Coronary artery (tissue), 2 donors: ENCODE measurements at regions not wholly inside any gene's neighbourhood (a gene's known extent, or its start where the extent isn't known, plus 50 kb on each side); places are given as distances from the start of the nearest gene placed in this dataset.

Experiments used
- DNase-seq: peaks from one replicate; pipeline ENCODE4 v3.0.0-alpha.2; 2017; ENCODE audit warnings: low spot score
- H3K27ac ChIP-seq, 2 donors: fragments of 200-600 bp; sonication (generic); one replicate each; pipeline ENCODE4 v1.5.1; 2016 to 2019
- H3K4me3 ChIP-seq: fragments of 200-600 bp; sonication (generic); 2 replicates; pipeline ENCODE4 v1.5.1; 2016; ENCODE audit warnings: mild to moderate bottlenecking, moderate library complexity
- CTCF ChIP-seq: fragments of 200-600 bp; sonication (generic); IDR thresholded peaks from one replicate; pipeline ENCODE4 v1.5.1; 2019; ENCODE audit warnings: antibody characterized with exemption

GRCh38 chrX:110432091-110432905, 73.7 kb downstream of the RTL9 start:
- Histone ChIP-seq H3K4me3 (no peak overlapping the region), H3K27ac (no peak overlapping the region)
- TF ChIP-seq CTCF, result no peak
- DNase-seq, result no peak

- Histone ChIP-seq H3K27ac (no peak overlapping the region), H3K4me3 (no peak overlapping the region)
- no peak for TF ChIP-seq CTCF
- no peak for DNase-seq
Measured at GRCh38 chrX:110432906-110433215, 74.2 kb downstream of the RTL9 start.

- no peak for DNase-seq
- TF ChIP-seq CTCF, result no peak
Measured at GRCh38 chrX:110435196-110435595, 76.5 kb downstream of the RTL9 start.

GRCh38 chrX:110436523-110436922, 77.9 kb downstream of the RTL9 start:
- TF ChIP-seq CTCF, result no peak
- Histone ChIP-seq H3K27ac (no peak overlapping the region), H3K4me3 (no peak overlapping the region)
- DNase-seq, result no peak

More at GRCh38 chrX:110435196-110435595, 76.5 kb downstream of the RTL9 start:
- no peak overlapping the region for H3K4me3 ChIP-seq
- H3K27ac ChIP-seq, result no peak overlapping the region

- no peak for DNase-seq
- no peak for TF ChIP-seq CTCF
- H3K4me3 ChIP-seq, result no peak overlapping the region
- no peak overlapping the region for H3K27ac ChIP-seq
Measured at GRCh38 chrX:110437686-110438085, 79.0 kb downstream of the RTL9 start.

- H3K27ac ChIP-seq, result no peak overlapping the region
- no peak for DNase-seq
- H3K4me3 ChIP-seq, result no peak overlapping the region
- no peak for TF ChIP-seq CTCF
Measured at GRCh38 chrX:110440016-110440805, 81.6 kb downstream of the RTL9 start.

- no peak overlapping the region for H3K27ac ChIP-seq
- no peak overlapping the region for H3K4me3 ChIP-seq
- no peak for TF ChIP-seq CTCF
- no peak for DNase-seq
Measured at GRCh38 chrX:110442635-110443034, 84.0 kb downstream of the RTL9 start.
